ENCODE measurements at regions not wholly inside any gene's neighbourhood (a gene's known extent, or its start where the extent isn't known, plus 50 kb on each side); places are given as distances from the start of the nearest gene placed in this dataset.

DNA sequence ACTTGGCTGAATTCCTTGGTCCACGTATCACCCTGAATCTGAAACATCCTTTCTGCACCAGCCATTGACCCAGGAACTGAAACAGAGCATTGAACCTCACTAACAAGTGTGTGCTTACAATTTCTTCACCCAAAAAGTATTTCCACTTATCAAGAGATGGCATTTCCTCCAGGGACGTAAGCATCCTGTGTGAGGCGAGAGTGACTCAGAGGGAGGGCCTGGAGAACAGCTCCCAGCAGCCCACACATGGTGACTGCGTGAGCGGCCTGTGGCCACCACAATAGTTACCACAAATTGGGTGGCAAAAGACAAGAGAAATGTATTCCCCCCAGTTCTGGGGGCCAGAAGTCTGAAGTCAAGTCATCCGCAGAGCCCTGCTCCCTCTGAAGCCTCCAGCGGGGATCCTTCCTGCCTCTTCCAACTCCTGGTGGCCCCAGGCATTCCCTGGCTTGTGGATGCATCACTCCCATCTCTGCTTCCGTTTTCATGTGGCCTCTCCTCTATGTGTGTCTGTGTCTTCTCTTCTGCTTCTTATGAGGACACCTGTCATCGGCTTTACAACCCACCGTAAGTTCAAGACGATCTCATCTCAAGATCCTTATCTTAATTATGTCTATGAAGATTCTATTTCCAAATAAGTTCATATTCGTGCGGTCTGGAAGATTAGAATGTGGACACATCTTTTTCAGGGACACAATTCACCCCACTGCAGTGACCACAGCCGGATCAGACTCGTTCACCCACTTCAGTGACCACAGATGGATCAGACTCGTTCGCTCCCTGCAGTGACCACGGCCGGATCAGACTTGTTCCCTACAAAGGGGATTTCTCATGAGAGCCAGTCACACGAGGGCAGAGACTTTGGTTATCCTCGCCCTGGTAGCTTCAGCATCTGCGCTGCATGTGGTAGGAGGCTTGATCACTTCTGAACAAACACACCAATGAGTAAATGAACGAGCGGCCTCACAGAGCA lies 122.6 kb upstream of the FOXF1 start:
- TF ChIP-seq EZH2 (IDR thresholded peaks at IDR 0.05; ENCODE audit: low read length) = no peak
- TF ChIP-seq, protein P1, sequence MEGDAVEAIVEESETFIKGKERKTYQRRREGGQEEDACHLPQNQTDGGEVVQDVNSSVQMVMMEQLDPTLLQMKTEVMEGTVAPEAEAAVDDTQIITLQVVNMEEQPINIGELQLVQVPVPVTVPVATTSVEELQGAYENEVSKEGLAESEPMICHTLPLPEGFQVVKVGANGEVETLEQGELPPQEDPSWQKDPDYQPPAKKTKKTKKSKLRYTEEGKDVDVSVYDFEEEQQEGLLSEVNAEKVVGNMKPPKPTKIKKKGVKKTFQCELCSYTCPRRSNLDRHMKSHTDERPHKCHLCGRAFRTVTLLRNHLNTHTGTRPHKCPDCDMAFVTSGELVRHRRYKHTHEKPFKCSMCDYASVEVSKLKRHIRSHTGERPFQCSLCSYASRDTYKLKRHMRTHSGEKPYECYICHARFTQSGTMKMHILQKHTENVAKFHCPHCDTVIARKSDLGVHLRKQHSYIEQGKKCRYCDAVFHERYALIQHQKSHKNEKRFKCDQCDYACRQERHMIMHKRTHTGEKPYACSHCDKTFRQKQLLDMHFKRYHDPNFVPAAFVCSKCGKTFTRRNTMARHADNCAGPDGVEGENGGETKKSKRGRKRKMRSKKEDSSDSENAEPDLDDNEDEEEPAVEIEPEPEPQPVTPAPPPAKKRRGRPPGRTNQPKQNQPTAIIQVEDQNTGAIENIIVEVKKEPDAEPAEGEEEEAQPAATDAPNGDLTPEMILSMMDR (optimal IDR thresholded peaks at IDR 0.05 in 1 of 3, IDR thresholded peaks at IDR 0.05 in 1 of 3, conservative IDR thresholded peaks at IDR 0.05 in 1 of 3; ENCODE audit: extremely low read depth in 1 of 3, insufficient read depth in 2 of 3, low read length in 3 of 3) = no peak

Measured in keratinocyte (primary cell).